SK-N-MC (cell line): ENCODE measurements at regions not wholly inside any gene's neighbourhood (a gene's known extent, or its start where the extent isn't known, plus 50 kb on each side); places are given as distances from the start of the nearest gene placed in this dataset.
"Not testable (repeated sequence)": the region's sequence is repeated elsewhere in the genome, so short reads cannot be mapped to it uniquely, and the experiment has no call there.

ENCODE experiments used
- DNase-seq: peaks from one replicate; pipeline ENCODE4 v3.0.0-alpha.2; 2011; ENCODE audit warnings: low read depth, low spot score
- H3K27ac ChIP-seq: fragments of 200-600 bp; sonication (generic); 2 replicates; pipeline ENCODE4 v1.5.1; 2016; ENCODE audit warnings: mixed run types
- H3K36me3 ChIP-seq: fragments of 200-600 bp; sonication (generic); 2 replicates; pipeline ENCODE4 v1.6.1; 2017; ENCODE audit warnings: antibody characterized with exemption, low read length, mixed read lengths; ENCODE audit not compliant: insufficient read depth
- H3K4me3 ChIP-seq: fragments of 200-600 bp; sonication (generic); 2 replicates; pipeline ENCODE4 v1.5.1; 2016
- H3K9ac ChIP-seq: fragments of 200-600 bp; sonication (generic); 2 replicates; pipeline ENCODE4 v1.8.0; 2017; ENCODE audit warnings: mixed run types, mixed read lengths; ENCODE audit not compliant: insufficient read length
- H3K9me3 ChIP-seq: fragments of 200-600 bp; sonication (generic); 2 replicates; pipeline ENCODE4 v1.6.1; 2017; ENCODE audit warnings: low read depth, mild to moderate bottlenecking, antibody characterized with exemption, low read length, moderate library complexity, mixed read lengths
- EZH2 ChIP-seq: fragments of 200-600 bp; sonication (generic); IDR thresholded peaks from one replicate; pipeline ENCODE4 v1.6.1; 2017; ENCODE audit warnings: antibody characterized with exemption
- FOXP2 ChIP-seq: optimal IDR thresholded peaks from 2 replicates; pipeline ENCODE3; 2011; ENCODE audit warnings: mild to moderate bottlenecking, moderate library complexity; ENCODE audit not compliant: insufficient read depth; ENCODE audit errors: extremely low read length, control extremely low read depth
- POLR2AphosphoS5 ChIP-seq: IDR thresholded peaks from 2 replicates; pipeline ENCODE4 v1.6.1; 2012; ENCODE audit warnings: mild to moderate bottlenecking, low read depth, low read length, borderline replicate concordance

DNA sequence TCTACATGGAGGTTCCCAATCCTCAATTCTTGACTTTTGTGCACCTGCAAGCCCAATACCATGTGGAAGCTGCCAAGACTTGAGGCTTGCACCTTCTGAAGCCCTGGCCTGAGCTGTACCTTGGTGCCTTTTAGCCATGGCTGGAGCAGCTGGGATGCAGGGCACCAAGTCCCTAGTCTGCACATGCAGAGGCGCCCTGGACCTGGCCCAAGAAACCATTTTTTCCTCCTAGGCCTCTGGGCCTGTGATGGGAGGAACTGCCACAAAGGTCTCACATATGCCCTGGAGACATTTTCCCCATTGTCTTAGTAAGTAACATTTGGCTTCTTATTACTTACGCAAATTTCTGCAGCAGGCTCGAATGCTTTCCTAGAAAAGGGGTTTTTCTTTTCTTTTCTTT lies 431.9 kb upstream of the ANO5 start:
- H3K4me3 ChIP-seq, result no peak overlapping the region
- no peak for DNase-seq
- H3K27ac ChIP-seq, result no peak overlapping the region
- no peaks in the 10 kb centered on the region for H3K9me3 ChIP-seq
- H3K36me3 ChIP-seq, result no peaks in the 10 kb centered on the region
- no peak for TF ChIP-seq POLR2AphosphoS5
- no peak for TF ChIP-seq FOXP2
- no peak for TF ChIP-seq EZH2
- H3K9ac ChIP-seq, result no peak overlapping the region

- Histone ChIP-seq H3K9ac (no peak overlapping the region), H3K4me3 (no peak overlapping the region), H3K27ac (no peak overlapping the region), H3K9me3 (no peaks in the 10 kb centered on the region), H3K36me3 (no peaks in the 10 kb centered on the region)
- no peak for DNase-seq
- TF ChIP-seq EZH2, result no peak
Measured at GRCh38 chr11:21768388-21768787, 424.5 kb upstream of the ANO5 start.

GRCh38 chr11:21769188-21769587 lies 423.7 kb upstream of the ANO5 start:
- no peak for TF ChIP-seq EZH2
- H3K36me3 ChIP-seq, result no peaks in the 10 kb centered on the region
- H3K27ac ChIP-seq, result no peak overlapping the region
- H3K9ac ChIP-seq, result no peak overlapping the region
- H3K9me3 ChIP-seq, result no peaks in the 10 kb centered on the region
- no peak overlapping the region for H3K4me3 ChIP-seq
- DNase-seq, result no peak

GRCh38 chr11:21771097-21771496 lies 421.8 kb upstream of the ANO5 start:
- H3K9me3 ChIP-seq, result no peaks in the 10 kb centered on the region
- no peak for TF ChIP-seq EZH2
- no peak for TF ChIP-seq FOXP2
- no peak for TF ChIP-seq POLR2AphosphoS5
- no peak overlapping the region for H3K9ac ChIP-seq
- H3K27ac ChIP-seq, result no peak overlapping the region
- no peak overlapping the region for H3K4me3 ChIP-seq
- no peaks in the 10 kb centered on the region for H3K36me3 ChIP-seq
- no peak for DNase-seq

- H3K27ac ChIP-seq, result no peak overlapping the region
- no peak for TF ChIP-seq EZH2
- TF ChIP-seq POLR2AphosphoS5, result no peak
- no peak for TF ChIP-seq FOXP2
Measured at GRCh38 chr11:21774212-21774611, 418.7 kb upstream of the ANO5 start.

GRCh38 chr11:21775911-21776310 lies 417.0 kb upstream of the ANO5 start:
- Histone ChIP-seq H3K9ac (no peak overlapping the region), H3K9me3 (no peaks in the 10 kb centered on the region), H3K4me3 (no peak overlapping the region), H3K27ac (no peak overlapping the region), H3K36me3 (no peaks in the 10 kb centered on the region)
- no peak for DNase-seq
- TF ChIP-seq EZH2, result no peak
- no peak for TF ChIP-seq POLR2AphosphoS5
- no peak for TF ChIP-seq FOXP2

More at GRCh38 chr11:21774212-21774611, 418.7 kb upstream of the ANO5 start:
- H3K4me3 ChIP-seq, result no peak overlapping the region
- DNase-seq, result no peak
- no peaks in the 10 kb centered on the region for H3K9me3 ChIP-seq
- no peak overlapping the region for H3K9ac ChIP-seq
- no peaks in the 10 kb centered on the region for H3K36me3 ChIP-seq

DNA sequence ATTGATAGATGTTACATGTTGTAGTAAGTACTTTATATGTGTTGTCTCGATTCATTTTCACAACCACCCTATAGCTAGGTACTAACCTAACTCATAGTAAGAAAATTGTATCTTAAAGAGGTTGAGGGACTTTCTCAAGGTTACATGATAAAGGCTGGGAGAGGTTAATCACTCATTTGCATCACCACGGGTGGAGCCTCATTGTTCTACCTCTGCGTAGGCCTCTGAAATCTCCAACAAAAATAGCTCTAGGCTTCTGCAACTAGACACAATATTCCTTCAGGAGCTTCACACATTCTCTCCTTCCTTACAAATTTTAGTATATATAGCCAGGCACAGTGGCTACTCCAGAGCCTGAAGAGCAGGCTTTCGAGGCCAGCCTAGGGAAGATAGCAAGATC lies 408.9 kb upstream of the ANO5 start:
- H3K4me3 ChIP-seq, result no peak overlapping the region
- H3K9ac ChIP-seq, result no peak overlapping the region
- no peaks in the 10 kb centered on the region for H3K36me3 ChIP-seq
- no peaks in the 10 kb centered on the region for H3K9me3 ChIP-seq
- DNase-seq, result no peak
- no peak overlapping the region for H3K27ac ChIP-seq
- TF ChIP-seq FOXP2, result no peak
- TF ChIP-seq POLR2AphosphoS5, result no peak
- TF ChIP-seq EZH2, result no peak

DNA sequence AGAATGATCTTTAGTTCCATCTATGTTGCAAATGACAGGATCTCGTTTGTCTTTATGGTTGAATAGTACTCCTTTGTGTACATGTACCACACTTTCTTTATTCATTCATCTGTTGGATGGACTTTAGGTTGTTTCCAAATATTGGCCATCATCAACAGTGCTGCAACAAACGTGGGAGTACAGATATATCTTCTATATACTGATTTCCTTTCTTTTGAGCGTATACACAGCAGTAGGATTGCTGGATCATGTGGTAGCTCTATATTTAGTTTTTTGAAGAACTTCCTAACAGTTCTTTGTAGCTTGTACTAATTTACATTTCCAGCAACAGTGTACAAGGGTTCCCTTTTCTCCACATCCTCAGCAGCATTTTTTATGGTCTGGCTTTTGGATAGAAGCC lies 407.5 kb upstream of the ANO5 start:
- no peak overlapping the region for H3K4me3 ChIP-seq
- TF ChIP-seq FOXP2 (no peak), EZH2 (no peak), POLR2AphosphoS5 (no peak)
- H3K27ac ChIP-seq, result no peak overlapping the region
- no peaks in the 10 kb centered on the region for H3K9me3 ChIP-seq
- H3K9ac ChIP-seq, result no peak overlapping the region
- H3K36me3 ChIP-seq, result no peaks in the 10 kb centered on the region
- DNase-seq, result no peak

DNA sequence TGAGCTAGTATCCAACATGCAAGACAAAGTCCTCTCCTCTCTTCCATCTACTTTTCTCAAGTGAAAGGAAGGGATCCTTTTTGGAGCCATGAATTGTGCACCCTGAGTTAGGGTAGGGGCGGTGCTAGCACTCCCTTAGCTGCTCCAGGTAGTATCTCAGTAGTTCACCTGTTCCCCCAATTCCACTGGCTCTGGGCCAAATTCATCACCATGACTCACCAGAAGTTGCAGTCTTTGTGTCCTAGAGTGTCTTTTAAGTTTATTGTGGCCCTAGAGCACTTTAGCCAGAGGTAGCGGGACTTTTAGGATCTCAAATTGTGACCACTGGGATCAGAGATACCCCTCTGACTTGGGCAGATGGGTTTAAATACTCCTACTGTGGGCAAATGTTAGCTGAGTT lies 398.6 kb upstream of the ANO5 start:
- H3K9me3 ChIP-seq, result no peaks in the 10 kb centered on the region
- H3K36me3 ChIP-seq, result no peaks in the 10 kb centered on the region
- DNase-seq, result no peak
- no peak overlapping the region for H3K9ac ChIP-seq
- TF ChIP-seq EZH2 (no peak), POLR2AphosphoS5 (no peak), FOXP2 (no peak)
- no peak overlapping the region for H3K27ac ChIP-seq
- H3K4me3 ChIP-seq, result no peak overlapping the region

- no peak overlapping the region for H3K27ac ChIP-seq
Measured at GRCh38 chr11:21798216-21798615, 394.7 kb upstream of the ANO5 start.

GRCh38 chr11:21804523-21804922 lies 388.4 kb upstream of the ANO5 start:
- not testable (repeated sequence) for H3K27ac ChIP-seq, DNase-seq, H3K4me3 ChIP-seq, H3K9me3 ChIP-seq, H3K36me3 ChIP-seq, H3K9ac ChIP-seq

More at GRCh38 chr11:21798216-21798615, 394.7 kb upstream of the ANO5 start:
- H3K4me3 ChIP-seq, result no peak overlapping the region
- DNase-seq, result no peak
- no peaks in the 10 kb centered on the region for H3K9me3 ChIP-seq
- no peaks in the 10 kb centered on the region for H3K36me3 ChIP-seq
- TF ChIP-seq FOXP2 (no peak), POLR2AphosphoS5 (no peak), EZH2 (no peak)
- H3K9ac ChIP-seq, result no peak overlapping the region
